ENCODE measurements at regions not wholly inside any gene's neighbourhood (a gene's known extent, or its start where the extent isn't known, plus 50 kb on each side); places are given as distances from the start of the nearest gene placed in this dataset.

GRCh38 chr10:51023636-51024035 lies 50.7 kb upstream of the PRKG1 start:
- POLR2A ChIA-PET: no interaction called here
- no TSS peak for BruUV-seq (replicated peaks)

More at GRCh38 chr10:51023636-51024035, 50.7 kb upstream of the PRKG1 start:
- no peak for DNase-seq (ENCODE audit: unreplicated experiment)
- no peaks in the 10 kb centered on the region for H3K36me3 Mint-ChIP-seq (ENCODE audit: insufficient read depth, unreplicated experiment)
- intact Hi-C loops (cut with micrococcal nuclease): no loop called here
- H3K27me3 Mint-ChIP-seq (ENCODE audit: insufficient read depth, unreplicated experiment): peaks cover 34% of the 10 kb centered on the region
- no peaks in the 10 kb centered on the region for H3K9me3 Mint-ChIP-seq (ENCODE audit: unreplicated experiment)
- CTCF ChIA-PET: interaction anchor here (1.2 to 1.5 kb wide), 2 partner anchors 13 to 398 kb away, joined by 3 read pairs; no protein-coding TSS in a partner anchor
- H3K4me1 Mint-ChIP-seq (ENCODE audit: insufficient read depth, unreplicated experiment): no peaks in the 10 kb centered on the region
- no peak overlapping the region for H3K4me3 Mint-ChIP-seq (ENCODE audit: unreplicated experiment)
- no peak overlapping the region for H3K27ac Mint-ChIP-seq (ENCODE audit: low read depth, unreplicated experiment)
- TF ChIP-seq CTCF (IDR thresholded peaks at IDR 0.05; ENCODE audit: unreplicated experiment): no peak

Measured in MCF 10A (cell line).